ENCODE measurements at regions not wholly inside any gene's neighbourhood (a gene's known extent, or its start where the extent isn't known, plus 50 kb on each side); places are given as distances from the start of the nearest gene placed in this dataset.

DNA sequence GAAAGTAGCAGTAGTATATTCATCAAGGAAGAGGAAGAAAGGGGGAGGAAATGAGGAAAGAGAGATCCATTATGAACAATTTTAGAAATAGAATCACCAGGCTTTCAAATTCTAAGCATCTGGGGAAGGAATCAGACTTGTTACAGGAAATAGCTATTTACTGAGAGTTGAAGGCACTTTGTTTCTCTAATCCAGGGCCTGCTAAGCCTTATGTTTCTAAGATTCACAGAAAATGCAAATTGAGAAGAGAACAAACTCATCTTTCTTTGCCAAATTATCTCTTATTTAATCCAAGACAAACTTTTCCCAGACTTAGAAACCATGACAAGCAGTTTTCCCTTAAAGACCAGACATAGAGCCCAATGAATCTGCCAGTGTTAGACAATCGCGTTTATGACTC lies 528.0 kb upstream of the NMUR2 start:
- H3K27me3 Mint-ChIP-seq: no peaks in the 10 kb centered on the region
- Histone ChIP-seq H3K9ac (ENCODE audit: low read length) (no peak overlapping the region), H3K9me3 (ENCODE audit: control extremely low read depth in 1 of 3, control insufficient read depth in 2 of 3, insufficient read depth in 1 of 3, low read length in 2 of 3) (no peaks in the 10 kb centered on the region), H4K20me1 (ENCODE audit: control insufficient read depth, insufficient read depth, low read length, poor library complexity, severe bottlenecking) (no peaks in the 10 kb centered on the region), H2AFZ (ENCODE audit: insufficient read depth, low read depth, low read length, poor library complexity, severe bottlenecking) (no peak overlapping the region), H3K36me3 (replicated peaks in 1 of 2; ENCODE audit: control extremely low read depth in 1 of 2, control insufficient read depth in 1 of 2, extremely low read depth in 1 of 2, insufficient read depth in 2 of 2, low read length in 1 of 2) (no peaks in the 10 kb centered on the region), H3K4me2 (replicated peaks; ENCODE audit: low read depth, low read length, poor library complexity, severe bottlenecking) (no peak overlapping the region), H3K4me3 (ENCODE audit: control extremely low read depth in 1 of 5, extremely low read depth in 1 of 5, insufficient read depth in 1 of 5, low read depth in 2 of 5, low read length in 4 of 5) (no peak overlapping the region), H3K79me2 (ENCODE audit: control insufficient read depth, insufficient read depth, low read length) (no peaks in the 10 kb centered on the region), H3K4me1 (ENCODE audit: control insufficient read depth in 2 of 2, insufficient read depth in 2 of 2, low read length in 2 of 2) (no peaks in the 10 kb centered on the region), H3K27ac (ENCODE audit: low read length in 2 of 2) (no peak overlapping the region), H3K27me3 (replicated peaks in 1 of 4; ENCODE audit: control extremely low read depth in 1 of 4, control insufficient read depth in 3 of 4, insufficient read depth in 4 of 4, low read length in 3 of 4) (no peaks in the 10 kb centered on the region)
- DNase-seq (no peak), ATAC-seq (ENCODE audit: low read depth) (no peak)
- ChIA-PET CTCF (no interaction called here), POLR2A (no interaction called here)
- H3K27ac Mint-ChIP-seq: no peak overlapping the region
- H3K4me1 Mint-ChIP-seq: no peaks in the 10 kb centered on the region
- TF ChIP-seq, protein P1, sequence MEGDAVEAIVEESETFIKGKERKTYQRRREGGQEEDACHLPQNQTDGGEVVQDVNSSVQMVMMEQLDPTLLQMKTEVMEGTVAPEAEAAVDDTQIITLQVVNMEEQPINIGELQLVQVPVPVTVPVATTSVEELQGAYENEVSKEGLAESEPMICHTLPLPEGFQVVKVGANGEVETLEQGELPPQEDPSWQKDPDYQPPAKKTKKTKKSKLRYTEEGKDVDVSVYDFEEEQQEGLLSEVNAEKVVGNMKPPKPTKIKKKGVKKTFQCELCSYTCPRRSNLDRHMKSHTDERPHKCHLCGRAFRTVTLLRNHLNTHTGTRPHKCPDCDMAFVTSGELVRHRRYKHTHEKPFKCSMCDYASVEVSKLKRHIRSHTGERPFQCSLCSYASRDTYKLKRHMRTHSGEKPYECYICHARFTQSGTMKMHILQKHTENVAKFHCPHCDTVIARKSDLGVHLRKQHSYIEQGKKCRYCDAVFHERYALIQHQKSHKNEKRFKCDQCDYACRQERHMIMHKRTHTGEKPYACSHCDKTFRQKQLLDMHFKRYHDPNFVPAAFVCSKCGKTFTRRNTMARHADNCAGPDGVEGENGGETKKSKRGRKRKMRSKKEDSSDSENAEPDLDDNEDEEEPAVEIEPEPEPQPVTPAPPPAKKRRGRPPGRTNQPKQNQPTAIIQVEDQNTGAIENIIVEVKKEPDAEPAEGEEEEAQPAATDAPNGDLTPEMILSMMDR (IDR thresholded peaks at IDR 0.05): no peak
- no peak overlapping the region for H3K4me3 Mint-ChIP-seq
- H3K9me3 Mint-ChIP-seq (ENCODE audit: insufficient read depth): peaks cover 1% of the 10 kb centered on the region
- intact Hi-C loops (cut with micrococcal nuclease): no loop called here
- no CpG with 5 or more reads among the region's 2 CpGs for WGBS (ENCODE audit: insufficient coverage)

DNA sequence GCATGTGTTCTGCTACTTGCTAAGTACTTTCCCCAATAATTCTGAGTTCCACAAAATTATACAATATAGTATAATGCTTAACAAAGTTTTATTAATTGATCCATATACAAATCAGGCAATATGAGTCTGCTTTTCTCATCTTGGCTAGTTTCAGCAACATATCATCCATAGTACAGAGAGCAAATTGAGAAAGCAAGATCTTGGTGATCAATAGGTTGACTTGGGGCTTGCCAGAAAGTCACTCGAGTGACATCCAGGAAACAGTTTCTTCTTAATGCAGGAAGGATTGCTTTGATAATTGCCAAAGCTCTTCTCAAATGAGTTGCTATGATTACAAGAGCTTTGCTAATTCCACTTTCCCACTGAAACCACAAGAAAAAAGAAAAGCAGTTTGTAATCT lies 533.6 kb upstream of the NMUR2 start:
- ChIA-PET POLR2A (no interaction called here), CTCF (interaction anchor here (0.6 kb wide), 1 partner anchor 456 kb away, joined by 4 read pairs; no protein-coding TSS in a partner anchor)
- H2AFZ ChIP-seq (ENCODE audit: insufficient read depth, low read depth, low read length, poor library complexity, severe bottlenecking): no peak overlapping the region
- Mint-ChIP-seq H3K9me3 (ENCODE audit: insufficient read depth) (peaks cover 8% of the 10 kb centered on the region), H3K27ac (no peak overlapping the region), H3K27me3 (no peaks in the 10 kb centered on the region), H3K4me1 (no peaks in the 10 kb centered on the region), H3K4me3 (no peak overlapping the region)
- WGBS (ENCODE audit: insufficient coverage): no CpG with 5 or more reads among the region's 1 CpG
- H3K36me3 ChIP-seq (replicated peaks in 1 of 2; ENCODE audit: control extremely low read depth in 1 of 2, control insufficient read depth in 1 of 2, extremely low read depth in 1 of 2, insufficient read depth in 2 of 2, low read length in 1 of 2): no peaks in the 10 kb centered on the region
- no peak overlapping the region for H3K9ac ChIP-seq (ENCODE audit: low read length)
- intact Hi-C loops (cut with micrococcal nuclease): no loop called here
- H3K27me3 ChIP-seq (replicated peaks in 1 of 4; ENCODE audit: control extremely low read depth in 1 of 4, control insufficient read depth in 3 of 4, insufficient read depth in 4 of 4, low read length in 3 of 4): no peaks in the 10 kb centered on the region
- no peak overlapping the region for H3K27ac ChIP-seq (ENCODE audit: low read length in 2 of 2)
- no peak overlapping the region for H3K4me2 ChIP-seq (replicated peaks; ENCODE audit: low read depth, low read length, poor library complexity, severe bottlenecking)
- ATAC-seq (ENCODE audit: low read depth): no peak
- no peaks in the 10 kb centered on the region for H3K4me1 ChIP-seq (ENCODE audit: control insufficient read depth in 2 of 2, insufficient read depth in 2 of 2, low read length in 2 of 2)
- no peak overlapping the region for H3K4me3 ChIP-seq (ENCODE audit: control extremely low read depth in 1 of 5, extremely low read depth in 1 of 5, insufficient read depth in 1 of 5, low read depth in 2 of 5, low read length in 4 of 5)
- no peaks in the 10 kb centered on the region for H3K9me3 ChIP-seq (ENCODE audit: control extremely low read depth in 1 of 3, control insufficient read depth in 2 of 3, insufficient read depth in 1 of 3, low read length in 2 of 3)
- no peak for TF ChIP-seq EZH2 (IDR thresholded peaks at IDR 0.05; ENCODE audit: borderline replicate concordance, insufficient read depth, low read depth, low read length, poor library complexity, severe bottlenecking)
- TF ChIP-seq, protein P1 (IDR thresholded peaks at IDR 0.05): no peak
- H3K79me2 ChIP-seq (ENCODE audit: control insufficient read depth, insufficient read depth, low read length): no peaks in the 10 kb centered on the region
- DNase-seq: no peak
- H4K20me1 ChIP-seq (ENCODE audit: control insufficient read depth, insufficient read depth, low read length, poor library complexity, severe bottlenecking): no peaks in the 10 kb centered on the region
